CD4-positive, alpha-beta T cell (primary cell): ENCODE measurements at regions not wholly inside any gene's neighbourhood (a gene's known extent, or its start where the extent isn't known, plus 50 kb on each side); places are given as distances from the start of the nearest gene placed in this dataset.

Source experiments
- ATAC-seq: fragments of 200-7000 bp; cut with Tn5 transposase; one replicate; pipeline ENCODE4 v1.10.0; 2022; ENCODE audit warnings: mild to moderate bottlenecking; ENCODE audit not compliant: poor library complexity
- CTCF ChIA-PET: fragments of 350-600 bp; sonication (Branson Sonifier 250); formaldehyde crosslinking; loops from one replicate; lab custom pipeline; 2021; ENCODE audit warnings: antibody characterized with exemption, inconsistent platforms; lab: Charles Lee
- POLR2A ChIA-PET: fragments of 350-600 bp; sonication (Branson Sonifier 250); formaldehyde crosslinking; loops from one replicate; lab custom pipeline; 2021; ENCODE audit warnings: antibody characterized with exemption, inconsistent platforms; lab: Charles Lee
- DNase-seq, 14 experiments: peaks; one replicate each; pipeline ENCODE4 v3.0.0-alpha.2; 2013 to 2020; ENCODE audit warnings: mixed read lengths in 2 of 14
- H3K27ac ChIP-seq, 2 donors: one replicate each; pipeline versions ENCODE4 v1.5.1 to v1.7.0; 2013; ENCODE audit warnings: low read length in 2 of 2, low read depth in 1 of 2, mild to moderate bottlenecking in 1 of 2
- H3K27me3 ChIP-seq, 2 experiments: 1 replicate in 1 of 2; 2 replicates in 1 of 2; pipeline versions ENCODE4 v1.6.1 to v1.7.0; 2013; ENCODE audit warnings: low read length in 2 of 2, control low read depth in 1 of 2, mild to moderate bottlenecking in 1 of 2, moderate library complexity in 1 of 2; ENCODE audit not compliant: insufficient read depth in 2 of 2, control insufficient read depth in 1 of 2
- H3K36me3 ChIP-seq: one replicate; pipeline ENCODE4 v1.6.1; 2013; ENCODE audit warnings: low read length, control low read depth; ENCODE audit not compliant: insufficient read depth
- H3K4me1 ChIP-seq: one replicate; pipeline ENCODE4 v1.6.1; 2013; ENCODE audit warnings: low read length, control low read depth; ENCODE audit not compliant: insufficient read depth
- H3K4me3 ChIP-seq: one replicate; pipeline ENCODE4 v1.5.1; 2013; ENCODE audit warnings: mild to moderate bottlenecking, low read length, moderate library complexity
- H3K9me3 ChIP-seq, 2 experiments: 1 replicate in 1 of 2; 2 replicates in 1 of 2; pipeline versions ENCODE4 v1.6.1 to v1.7.0; 2013; ENCODE audit warnings: low read length in 2 of 2, mild to moderate bottlenecking in 2 of 2, control low read depth in 1 of 2, moderate library complexity in 1 of 2; ENCODE audit not compliant: control insufficient read depth in 1 of 2, insufficient read depth in 1 of 2
- H3K27ac Mint-ChIP-seq: one replicate; pipeline ENCODE4 v1.8.0; 2020; ENCODE audit warnings: mixed read lengths
- H3K27me3 Mint-ChIP-seq: one replicate; pipeline ENCODE4 v1.8.0; 2021; ENCODE audit warnings: mixed read lengths
- H3K36me3 Mint-ChIP-seq: one replicate; pipeline ENCODE4 v1.8.0; 2021; ENCODE audit warnings: low read depth, mixed read lengths
- H3K4me1 Mint-ChIP-seq: one replicate; pipeline ENCODE4 v1.8.0; 2021; ENCODE audit warnings: low read depth, mixed read lengths
- H3K4me3 Mint-ChIP-seq: one replicate; pipeline ENCODE4 v1.8.0; 2020; ENCODE audit warnings: mild to moderate bottlenecking, mixed read lengths
- H3K9me3 Mint-ChIP-seq: one replicate; pipeline ENCODE4 v1.8.0; 2020; ENCODE audit warnings: mixed read lengths
- CTCF ChIP-seq: fragments of 200-600 bp; IDR thresholded peaks from one replicate; pipeline ENCODE4 v1.8.0; 2022; ENCODE audit warnings: antibody characterized with exemption, mild to moderate bottlenecking
- intact Hi-C, 2 experiments: fragments of 100-400 bp; cut with DNase I in 1 of 2; cut with micrococcal nuclease in 1 of 2; formaldehyde crosslinking; loops; one replicate each; pipeline versions ENCODE4 v1.15.1 to v1.9.0; 2023 to 2025; cut with DNase I, micrococcal nuclease

GRCh38 chr6:74167511-74167910 is 471.5 kb downstream of the CD109 start:
- ChIA-PET CTCF (no interaction called here), POLR2A (no interaction called here)
- Histone ChIP-seq H3K4me3 (no peak overlapping the region), H3K4me1 (no peaks in the 10 kb centered on the region), H3K36me3 (no peaks in the 10 kb centered on the region), H3K27me3 (no peaks in the 10 kb centered on the region), H3K9me3 (no peaks in the 10 kb centered on the region), H3K27ac (no peak overlapping the region)
- Mint-ChIP-seq H3K27me3 (no peaks in the 10 kb centered on the region), H3K27ac (no peak overlapping the region), H3K36me3 (no peaks in the 10 kb centered on the region), H3K4me1 (no peaks in the 10 kb centered on the region), H3K9me3 (no peaks in the 10 kb centered on the region), H3K4me3 (no peak overlapping the region)
- intact Hi-C loops: no loop called here
- no peak for TF ChIP-seq CTCF
- DNase-seq (no peak), ATAC-seq (no peak)

- Mint-ChIP-seq H3K36me3 (no peaks in the 10 kb centered on the region), H3K9me3 (no peaks in the 10 kb centered on the region), H3K27ac (no peak overlapping the region), H3K4me1 (no peaks in the 10 kb centered on the region), H3K27me3 (no peaks in the 10 kb centered on the region), H3K4me3 (no peak overlapping the region)
- no peak for ATAC-seq
- Histone ChIP-seq H3K27me3 (no peaks in the 10 kb centered on the region), H3K4me1 (no peaks in the 10 kb centered on the region), H3K9me3 (no peaks in the 10 kb centered on the region), H3K27ac (no peak overlapping the region), H3K4me3 (no peak overlapping the region), H3K36me3 (no peaks in the 10 kb centered on the region)
- no peak for DNase-seq
- ChIA-PET CTCF (no interaction called here), POLR2A (no interaction called here)
- TF ChIP-seq CTCF: no peak
- intact Hi-C loops: no loop called here
These were observed 470.8 kb downstream of the CD109 start for GRCh38 chr6:74166849-74167248.

GRCh38 chr6:74161380-74161779 is 465.4 kb downstream of the CD109 start:
- no peaks in the 10 kb centered on the region for H3K36me3 ChIP-seq
- H3K4me1 ChIP-seq: no peaks in the 10 kb centered on the region
- intact Hi-C loops: no loop called here
- CTCF ChIA-PET: no interaction called here
- no peak overlapping the region for H3K4me3 Mint-ChIP-seq
- H3K4me3 ChIP-seq: no peak overlapping the region
- no peaks in the 10 kb centered on the region for H3K36me3 Mint-ChIP-seq
- H3K27me3 ChIP-seq: no peaks in the 10 kb centered on the region
- DNase-seq: no peak
- peaks cover 9% of the 10 kb centered on the region for H3K9me3 Mint-ChIP-seq
- no peaks in the 10 kb centered on the region for H3K4me1 Mint-ChIP-seq
- TF ChIP-seq CTCF: no peak
- H3K9me3 ChIP-seq: no peaks in the 10 kb centered on the region
- ATAC-seq: no peak
- H3K27ac Mint-ChIP-seq: no peak overlapping the region
- no peak overlapping the region for H3K27ac ChIP-seq
- no peaks in the 10 kb centered on the region for H3K27me3 Mint-ChIP-seq
- POLR2A ChIA-PET: no interaction called here
